ENCODE measurements at regions not wholly inside any gene's neighbourhood (a gene's known extent, or its start where the extent isn't known, plus 50 kb on each side); places are given as distances from the start of the nearest gene placed in this dataset.

GRCh38 chr15:70357453-70357852, 259.7 kb upstream of the TLE3 start:
- TF ChIP-seq EP300 (IDR thresholded peaks at IDR 0.05) (no peak), CTCF (IDR thresholded peaks at IDR 0.05) (no peak)
